Chondrocyte (in vitro differentiated cells): ENCODE measurements at regions not wholly inside any gene's neighbourhood (a gene's known extent, or its start where the extent isn't known, plus 50 kb on each side); places are given as distances from the start of the nearest gene placed in this dataset.

Experiments used
- DNase-seq: peaks from one replicate; pipeline ENCODE4 v3.0.0; 2021; ENCODE audit warnings: mixed read lengths, low spot score
- H3K27ac Mint-ChIP-seq: one replicate; pipeline ENCODE4 v1.8.0; 2021; ENCODE audit warnings: mild to moderate bottlenecking, moderate library complexity, mixed read lengths; ENCODE audit not compliant: unreplicated experiment
- H3K27me3 Mint-ChIP-seq: 2 replicates; pipeline ENCODE4 v1.8.0; 2021; ENCODE audit warnings: low read depth, mixed read lengths
- H3K36me3 Mint-ChIP-seq: 2 replicates; pipeline ENCODE4 v1.8.0; 2021; ENCODE audit warnings: low read depth, mixed read lengths
- H3K4me1 Mint-ChIP-seq: 2 replicates; pipeline ENCODE4 v1.8.0; 2021; ENCODE audit warnings: low read depth, mild to moderate bottlenecking, mixed read lengths
- H3K4me3 Mint-ChIP-seq: one replicate; pipeline ENCODE4 v1.8.0; 2021; ENCODE audit warnings: mild to moderate bottlenecking, moderate library complexity, mixed read lengths; ENCODE audit not compliant: unreplicated experiment
- H3K9me3 Mint-ChIP-seq: 2 replicates; pipeline ENCODE4 v1.8.0; 2021; ENCODE audit warnings: low read depth, mixed read lengths
- TF ChIP-seq, protein P1 (sequence below): fragments of 200-600 bp; sonication (generic); IDR thresholded peaks from 2 replicates; pipeline ENCODE4 v1.5.0; 2021; ENCODE audit warnings: antibody characterized with exemption, mild to moderate bottlenecking, moderate library complexity

- Mint-ChIP-seq H3K4me3 (no peak overlapping the region), H3K36me3 (no peaks in the 10 kb centered on the region), H3K4me1 (no peaks in the 10 kb centered on the region), H3K27ac (no peak overlapping the region), H3K27me3 (no peaks in the 10 kb centered on the region), H3K9me3 (peaks cover 13% of the 10 kb centered on the region)
- no peak for DNase-seq
- TF ChIP-seq, protein P1, sequence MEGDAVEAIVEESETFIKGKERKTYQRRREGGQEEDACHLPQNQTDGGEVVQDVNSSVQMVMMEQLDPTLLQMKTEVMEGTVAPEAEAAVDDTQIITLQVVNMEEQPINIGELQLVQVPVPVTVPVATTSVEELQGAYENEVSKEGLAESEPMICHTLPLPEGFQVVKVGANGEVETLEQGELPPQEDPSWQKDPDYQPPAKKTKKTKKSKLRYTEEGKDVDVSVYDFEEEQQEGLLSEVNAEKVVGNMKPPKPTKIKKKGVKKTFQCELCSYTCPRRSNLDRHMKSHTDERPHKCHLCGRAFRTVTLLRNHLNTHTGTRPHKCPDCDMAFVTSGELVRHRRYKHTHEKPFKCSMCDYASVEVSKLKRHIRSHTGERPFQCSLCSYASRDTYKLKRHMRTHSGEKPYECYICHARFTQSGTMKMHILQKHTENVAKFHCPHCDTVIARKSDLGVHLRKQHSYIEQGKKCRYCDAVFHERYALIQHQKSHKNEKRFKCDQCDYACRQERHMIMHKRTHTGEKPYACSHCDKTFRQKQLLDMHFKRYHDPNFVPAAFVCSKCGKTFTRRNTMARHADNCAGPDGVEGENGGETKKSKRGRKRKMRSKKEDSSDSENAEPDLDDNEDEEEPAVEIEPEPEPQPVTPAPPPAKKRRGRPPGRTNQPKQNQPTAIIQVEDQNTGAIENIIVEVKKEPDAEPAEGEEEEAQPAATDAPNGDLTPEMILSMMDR, result no peak
Measured at GRCh38 chr4:35106091-35106734, 1138.1 kb downstream of the ARAP2 start.

DNA sequence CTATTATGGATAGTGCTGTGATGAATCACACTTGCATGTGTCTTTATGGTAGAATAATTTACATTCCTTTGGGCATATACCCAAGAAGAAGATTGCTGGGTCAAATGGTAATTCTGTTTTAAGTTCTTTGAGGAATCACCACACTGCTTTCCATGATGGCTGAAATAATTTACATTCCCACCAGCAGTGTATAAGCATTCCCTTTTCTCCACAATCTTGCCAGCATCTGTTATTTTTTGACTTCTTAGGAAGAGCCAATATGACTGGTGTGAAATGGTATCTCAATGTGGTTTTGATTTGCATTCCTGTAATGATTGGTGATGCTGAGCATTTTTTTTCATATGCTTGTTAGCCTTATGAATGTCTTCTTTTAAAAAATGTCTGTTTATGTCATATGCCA is 1120.2 kb downstream of the ARAP2 start:
- TF ChIP-seq, protein P1, result no peak
- H3K4me3 Mint-ChIP-seq, result no peak overlapping the region
- DNase-seq, result no peak
- no peak overlapping the region for H3K27ac Mint-ChIP-seq
- H3K27me3 Mint-ChIP-seq, result no peaks in the 10 kb centered on the region
- peaks cover 1% of the 10 kb centered on the region for H3K36me3 Mint-ChIP-seq
- peaks cover 2% of the 10 kb centered on the region for H3K4me1 Mint-ChIP-seq
- H3K9me3 Mint-ChIP-seq, result peaks cover 17% of the 10 kb centered on the region

DNA sequence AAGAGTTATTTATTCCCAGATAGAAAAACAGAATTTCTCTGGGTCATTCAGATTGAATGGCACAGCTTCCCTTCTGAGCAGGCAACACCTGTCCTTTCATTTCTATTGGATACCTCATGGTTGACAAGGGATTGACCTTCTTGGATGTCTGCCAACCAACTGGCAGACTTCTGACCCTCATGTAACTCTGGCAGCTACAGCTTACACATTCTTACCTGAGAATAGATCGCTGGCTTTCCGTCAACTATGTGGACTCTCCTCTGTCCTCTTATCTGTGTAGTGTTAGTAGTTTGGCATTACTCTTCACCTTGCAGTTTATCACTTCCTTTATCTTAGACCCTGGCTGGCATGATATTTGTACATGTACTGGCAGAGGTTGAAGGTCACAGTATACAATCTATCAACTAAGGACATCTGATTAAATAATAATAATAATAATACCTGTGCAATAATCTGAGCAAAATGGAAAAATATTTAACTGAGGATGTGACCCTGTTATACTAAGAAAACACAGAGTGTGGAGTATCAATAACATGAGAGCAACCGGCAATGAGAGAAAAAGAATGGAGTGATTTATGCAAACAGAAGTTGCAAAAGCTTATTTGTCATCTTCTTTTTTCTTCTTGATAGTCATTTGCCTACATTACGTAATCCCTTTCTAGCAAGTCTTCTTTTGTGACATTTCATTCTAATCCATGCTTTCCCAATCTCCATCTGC is 1118.2 kb downstream of the ARAP2 start:
- H3K4me3 Mint-ChIP-seq, result no peak overlapping the region
- H3K27me3 Mint-ChIP-seq, result no peaks in the 10 kb centered on the region
- TF ChIP-seq, protein P1, result no peak
- H3K36me3 Mint-ChIP-seq, result peaks cover 1% of the 10 kb centered on the region
- DNase-seq, result no peak
- peaks cover 17% of the 10 kb centered on the region for H3K9me3 Mint-ChIP-seq
- peaks cover 2% of the 10 kb centered on the region for H3K4me1 Mint-ChIP-seq
- H3K27ac Mint-ChIP-seq, result no peak overlapping the region

DNA sequence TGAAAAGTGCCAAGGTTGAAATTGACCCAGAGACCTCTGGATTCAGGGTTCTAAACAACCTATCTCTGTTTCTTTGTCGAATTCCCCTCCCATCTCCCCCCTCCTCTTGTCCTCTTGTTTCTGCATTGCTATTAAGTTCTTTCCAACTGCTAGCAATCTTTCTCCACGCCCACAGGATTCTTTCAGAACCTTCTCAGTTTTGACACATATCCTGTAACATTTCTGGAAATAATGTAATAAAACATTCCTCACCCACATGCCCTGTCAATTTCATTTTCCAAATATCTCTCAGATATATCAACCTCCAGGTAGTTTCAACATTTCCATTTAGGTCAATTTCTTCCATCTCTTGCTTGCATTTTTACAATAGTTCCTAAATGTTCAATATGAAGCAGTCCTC is 1105.9 kb downstream of the ARAP2 start:
- no peaks in the 10 kb centered on the region for H3K27me3 Mint-ChIP-seq
- no peak overlapping the region for H3K4me3 Mint-ChIP-seq
- no peak for DNase-seq
- no peak overlapping the region for H3K27ac Mint-ChIP-seq
- peaks cover 11% of the 10 kb centered on the region for H3K9me3 Mint-ChIP-seq
- TF ChIP-seq, protein P1, result no peak
- H3K4me1 Mint-ChIP-seq, result no peaks in the 10 kb centered on the region
- no peaks in the 10 kb centered on the region for H3K36me3 Mint-ChIP-seq

- Mint-ChIP-seq H3K27ac (no peak overlapping the region), H3K36me3 (peaks cover 2% of the 10 kb centered on the region), H3K4me3 (no peak overlapping the region), H3K9me3 (peaks cover 25% of the 10 kb centered on the region), H3K27me3 (no peaks in the 10 kb centered on the region), H3K4me1 (no peaks in the 10 kb centered on the region)
- TF ChIP-seq, protein P1, result no peak
- DNase-seq, result no peak
Measured at GRCh38 chr4:35147761-35148160, 1096.6 kb downstream of the ARAP2 start.
